K562 (cell line): ENCODE measurements at regions not wholly inside any gene's neighbourhood (a gene's known extent, or its start where the extent isn't known, plus 50 kb on each side); places are given as distances from the start of the nearest gene placed in this dataset.

ENCODE experiments used
- ATAC-seq: fragments of 200-7000 bp; cut with Tn5 transposase; 3 replicates; pipeline ENCODE4 v1.9.1; 2020; ENCODE audit warnings: moderate library complexity
- BruUV-seq: library from RNA; stranded (reverse); fragments of 400-500 nt; replicated peaks from 2 replicates; lab custom pipeline; 2021; lab: Mats Ljungman, UMichigan
- CTCF ChIA-PET: fragments of 300-600 bp; formaldehyde crosslinking; extraction: SDS; loops from one replicate; lab custom pipeline; 2021; ENCODE audit warnings: low intra/inter-chr PET ratio; lab: Yijun Ruan, JAX
- POLR2A ChIA-PET: fragments of 300-600, 350-650 bp; sonication (Branson Sonifier 250); formaldehyde crosslinking; extraction: SDS; loops from one replicate; lab custom pipeline; 2021; ENCODE audit warnings: antibody characterized with exemption, inconsistent platforms; lab: Yijun Ruan, JAX
- DNase-seq, 4 experiments: peaks; one replicate each; pipeline versions ENCODE4 v3.0.0 to v3.0.0-alpha.2; 2011 to 2018; ENCODE audit warnings: low spot score in 3 of 4, mixed read lengths in 3 of 4; ENCODE audit errors: extremely low read depth in 1 of 4
- FAIRE-seq: peaks from 2 replicates; lab custom pipeline; 2011; peaks lifted over from hg19 to GRCh38; lab: Jason Lieb, UNC
- H2AFZ ChIP-seq: 2 replicates; pipeline ENCODE4 v1.6.0; 2011; ENCODE audit warnings: low read depth, low read length, control low read depth, inconsistent platforms
- H3K27ac ChIP-seq: fragments of 200-600 bp; 3 replicates; pipeline ENCODE4 v1.8.0; 2011; ENCODE audit warnings: low read depth, mild to moderate bottlenecking, control low read depth, inconsistent platforms, low read length, moderate library complexity, mixed read lengths; ENCODE audit errors: extremely low read depth
- H3K27me3 ChIP-seq, 2 experiments: fragments of 300-600 bp in 1 of 2; 2 replicates in 1 of 2; 3 replicates in 1 of 2; pipeline versions ENCODE4 v1.6.0 to v1.8.0; 2011; ENCODE audit warnings: inconsistent platforms in 2 of 2, low read length in 2 of 2, mild to moderate bottlenecking in 1 of 2, mixed read lengths in 1 of 2, moderate library complexity in 1 of 2; ENCODE audit not compliant: control insufficient read depth in 2 of 2, insufficient read depth in 2 of 2
- H3K36me3 ChIP-seq: fragments of 300-600 bp; 3 replicates; pipeline ENCODE4 v1.8.0; 2011; ENCODE audit warnings: mild to moderate bottlenecking, low read length, inconsistent platforms; ENCODE audit not compliant: control insufficient read depth, insufficient read depth
- H3K4me1 ChIP-seq, 2 experiments: fragments of 200-600 bp in 1 of 2; replicated peaks in 1 of 2; 2 replicates in 1 of 2; 3 replicates in 1 of 2; pipeline versions ENCODE4 v1.5.1 to v1.8.0; 2011; ENCODE audit warnings: inconsistent platforms in 2 of 2, low read length in 2 of 2, mild to moderate bottlenecking in 1 of 2, mixed read lengths in 1 of 2, moderate library complexity in 1 of 2; ENCODE audit not compliant: control insufficient read depth in 2 of 2, insufficient read depth in 2 of 2
- H3K4me2 ChIP-seq: 2 replicates; pipeline ENCODE4 v1.6.1; 2011; ENCODE audit warnings: low read length, control low read depth, inconsistent platforms, mixed read lengths; ENCODE audit not compliant: insufficient read depth
- H3K4me3 ChIP-seq: fragments of 200-600 bp; sonication (generic), shearing (Covaris generic); 2 replicates; pipeline ENCODE4 v1.5.1; 2016; ENCODE audit warnings: control low read depth, inconsistent platforms
- H3K79me2 ChIP-seq: fragments of 200-600 bp; 3 replicates; pipeline ENCODE4 v1.8.0; 2011; ENCODE audit warnings: low read length, inconsistent platforms; ENCODE audit not compliant: control insufficient read depth, insufficient read depth
- H3K9ac ChIP-seq, 2 experiments: 2 replicates each; pipeline versions ENCODE4 v1.6.0 to v1.6.1; 2011; ENCODE audit warnings: low read depth in 2 of 2, low read length in 2 of 2, control low read depth in 1 of 2, inconsistent platforms in 1 of 2, mild to moderate bottlenecking in 1 of 2, mixed read lengths in 1 of 2; ENCODE audit not compliant: insufficient read depth in 1 of 2
- H3K9me1 ChIP-seq: one replicate; pipeline ENCODE4 v1.6.0; 2011; ENCODE audit warnings: inconsistent platforms, mild to moderate bottlenecking, low read length, moderate library complexity; ENCODE audit not compliant: control insufficient read depth, insufficient read depth
- H3K9me3 ChIP-seq: replicated peaks from 2 replicates; pipeline ENCODE4 v1.5.1; 2011; ENCODE audit warnings: low read depth, low read length, inconsistent platforms; ENCODE audit not compliant: control insufficient read depth, insufficient read depth
- H4K20me1 ChIP-seq: replicated peaks from 2 replicates; pipeline ENCODE4 v1.6.1; 2011; ENCODE audit warnings: low read length, inconsistent platforms, mixed read lengths; ENCODE audit not compliant: control insufficient read depth, insufficient read depth
- CREB3 ChIP-seq: fragments of 450-650 bp; conservative IDR thresholded peaks from 2 replicates; pipeline ENCODE4 v1.6.1; 2016; ENCODE audit warnings: missing genetic modification characterization, low read depth, mild to moderate bottlenecking, missing compliant biosample characterization, moderate library complexity
- DIDO1 ChIP-seq: fragments of 450-650 bp; IDR thresholded peaks from 2 replicates; pipeline ENCODE4 v1.6.1; 2016; ENCODE audit warnings: low read depth, missing biosample characterization, missing genetic modification characterization
- HDAC6 ChIP-seq: IDR thresholded peaks from 2 replicates; pipeline ENCODE4 v1.6.1; 2012; ENCODE audit warnings: low read depth, mild to moderate bottlenecking, control low read depth, inconsistent platforms, low read length, moderate library complexity
- KDM5B ChIP-seq: fragments of 200-600 bp; sonication (generic); IDR thresholded peaks from 2 replicates; pipeline ENCODE4 v1.6.1; 2012; ENCODE audit warnings: low read depth, mild to moderate bottlenecking, moderate library complexity, low read length, control low read depth, inconsistent platforms; ENCODE audit not compliant: insufficient replicate concordance
- LEF1 ChIP-seq: fragments of 450-650 bp; IDR thresholded peaks from 2 replicates; pipeline ENCODE4 v1.6.1; 2016; ENCODE audit warnings: mild to moderate bottlenecking
- MLLT1 ChIP-seq, 2 experiments: fragments of 450-650 bp; IDR thresholded peaks; 2 replicates each; pipeline ENCODE4 v1.6.1; 2016
- PRPF4 ChIP-seq: fragments of 200-400 bp; formaldehyde crosslinking; IDR thresholded peaks from one replicate; pipeline ENCODE4 v1.6.1; 2017; ENCODE audit warnings: low read length, low read depth, mild to moderate bottlenecking; ENCODE audit not compliant: insufficient read depth, poor library complexity, severe bottlenecking
- XRCC3 ChIP-seq: fragments of 450-650 bp; IDR thresholded peaks from 2 replicates; pipeline ENCODE4 v1.6.1; 2017; ENCODE audit warnings: mild to moderate bottlenecking, moderate library complexity
- ZBTB17 ChIP-seq: fragments of 450-650 bp; formaldehyde crosslinking; IDR thresholded peaks from 2 replicates; pipeline ENCODE4 v1.4.0; 2020; ENCODE audit warnings: mild to moderate bottlenecking
- ZNF239 ChIP-seq: fragments of 250-450 bp; sonication (Bioruptor Pico); IDR thresholded peaks from 2 replicates; pipeline ENCODE4 v1.4.0; 2020; ENCODE audit warnings: mild to moderate bottlenecking
- ZNF518B ChIP-seq: fragments of 250-450 bp; sonication (Bioruptor Pico); IDR thresholded peaks from 2 replicates; pipeline ENCODE4 v1.5.0; 2021; ENCODE audit warnings: mild to moderate bottlenecking, moderate library complexity
- ZNF766 ChIP-seq: fragments of 200-800 bp; sonication (Bioruptor generic); conservative IDR thresholded peaks from 2 replicates; pipeline ENCODE4 v1.6.1; 2016; ENCODE audit warnings: missing genetic modification characterization, missing compliant biosample characterization
- ZNF79 ChIP-seq: fragments of 250-450 bp; sonication (Bioruptor Pico); IDR thresholded peaks from 2 replicates; pipeline ENCODE4 v1.4.0; 2020; ENCODE audit warnings: low read depth, mild to moderate bottlenecking, moderate library complexity
- WGBS: fragments of 100-300 bp; shearing (Covaris generic); methylation state at CpG from one replicate; pipeline ENCODE4 v1.1.6; 2016; ENCODE audit warnings: low coverage, mixed read lengths; ENCODE audit not compliant: insufficient coverage; ENCODE audit errors: missing lambda C conversion rate; 5-methylcytosine and 5-hydroxymethylcytosine counted together
- in situ Hi-C: fragments of 300-500 bp; cut with MboI; formaldehyde crosslinking; loops from 4 replicates; pipeline ENCODE4 v1.15.0; 2018; ENCODE audit warnings: inconsistent platforms, mixed read lengths
- intact Hi-C: fragments of 100-400 bp; cut with micrococcal nuclease; formaldehyde crosslinking; loops from 2 replicates; pipeline ENCODE4 v1.14.2; 2022

- Histone ChIP-seq H3K4me3 (no peak overlapping the region), H4K20me1 (no peaks in the 10 kb centered on the region), H2AFZ (no peak overlapping the region), H3K27ac (no peak overlapping the region), H3K9me1 (no peaks in the 10 kb centered on the region), H3K9me3 (no peaks in the 10 kb centered on the region), H3K4me2 (no peak overlapping the region), H3K79me2 (no peaks in the 10 kb centered on the region), H3K36me3 (no peaks in the 10 kb centered on the region), H3K27me3 (no peaks in the 10 kb centered on the region), H3K4me1 (no peaks in the 10 kb centered on the region), H3K9ac (no peak overlapping the region)
- FAIRE-seq (no peak), ATAC-seq (no peak), DNase-seq (no peak)
- intact Hi-C loops, result no loop called here
- POLR2A ChIA-PET, result no interaction called here
- BruUV-seq, result no TSS peak
- in situ Hi-C loops, result no loop called here
- 0% methylated on average over 2 of the region's 2 CpGs for whole genome bisulfite sequencing
- CTCF ChIA-PET, result no interaction called here
- no peak for TF ChIP-seq ZNF79
- no peak for TF ChIP-seq PRPF4
- TF ChIP-seq LEF1, result no peak
- TF ChIP-seq CREB3 (tag), result no peak
- TF ChIP-seq HDAC6, result no peak
- TF ChIP-seq XRCC3, result no peak
- TF ChIP-seq ZBTB17 (CRISPR knock-in tag), result no peak
- no peak for TF ChIP-seq KDM5B
- TF ChIP-seq DIDO1, result no peak
- no peak for TF ChIP-seq ZNF766 (CRISPR knock-in tag)
- TF ChIP-seq ZNF239 (CRISPR knock-in tag), result no peak
- no peak for TF ChIP-seq ZNF518B
- no peak for TF ChIP-seq MLLT1 (IDR thresholded peaks at IDR 0.05)
Observed at GRCh38 chr12:84658877-84659276, 253.7 kb downstream of the SLC6A15 start.
